ENCODE measurements at regions not wholly inside any gene's neighbourhood (a gene's known extent, or its start where the extent isn't known, plus 50 kb on each side); places are given as distances from the start of the nearest gene placed in this dataset.

- DNase-seq: no peak
- Histone ChIP-seq H3K27ac (no peak overlapping the region), H3K4me3 (replicated peaks in 1 of 3) (no peak overlapping the region), H3K4me1 (no peaks in the 10 kb centered on the region), H3K9me3 (no peaks in the 10 kb centered on the region), H3K36me3 (no peaks in the 10 kb centered on the region), H3K27me3 (no peaks in the 10 kb centered on the region)
- intact Hi-C loops (cut with DNase I): no loop called here
- TF ChIP-seq POLR2A (IDR thresholded peaks at IDR 0.05) (no peak), CTCF (IDR thresholded peaks at IDR 0.05) (no peak)
Measured at GRCh38 chr9:30964332-30964731, 1420.1 kb upstream of the ACO1 start.

- Histone ChIP-seq H3K36me3 (no peaks in the 10 kb centered on the region), H3K27me3 (no peaks in the 10 kb centered on the region), H3K9me3 (no peaks in the 10 kb centered on the region), H3K4me1 (no peaks in the 10 kb centered on the region), H3K4me3 (replicated peaks in 1 of 3) (no peak overlapping the region), H3K27ac (no peak overlapping the region)
- 26 to 34% methylated on average over 1 of the region's 1 CpG for WGBS, 2 donors
- no peak for DNase-seq
- intact Hi-C loops (cut with DNase I): no loop called here
- TF ChIP-seq POLR2A (IDR thresholded peaks at IDR 0.05): no peak
- TF ChIP-seq CTCF (IDR thresholded peaks at IDR 0.05): no peak
Measured at GRCh38 chr9:30967476-30967875, 1417.0 kb upstream of the ACO1 start.

GRCh38 chr9:30970186-30970585 is 1414.3 kb upstream of the ACO1 start:
- no peaks in the 10 kb centered on the region for H3K9me3 ChIP-seq
- TF ChIP-seq POLR2A (IDR thresholded peaks at IDR 0.05) (no peak), CTCF (IDR thresholded peaks at IDR 0.05) (no peak)

GRCh38 chr9:30970812-30971211 is 1413.6 kb upstream of the ACO1 start:
- H3K27ac ChIP-seq: no peak overlapping the region
- H3K4me1 ChIP-seq: no peaks in the 10 kb centered on the region
- H3K4me3 ChIP-seq (replicated peaks in 1 of 3): no peak overlapping the region
- H3K27me3 ChIP-seq: no peaks in the 10 kb centered on the region
- no peaks in the 10 kb centered on the region for H3K36me3 ChIP-seq
- no peak for DNase-seq
- WGBS, 2 donors: 84 to 89% methylated on average over 3 of the region's 3 CpGs
- intact Hi-C loops (cut with DNase I): no loop called here
- no peaks in the 10 kb centered on the region for H3K9me3 ChIP-seq
- no peak for TF ChIP-seq CTCF (IDR thresholded peaks at IDR 0.05)
- no peak for TF ChIP-seq POLR2A (IDR thresholded peaks at IDR 0.05)

More at GRCh38 chr9:30970186-30970585, 1414.3 kb upstream of the ACO1 start:
- Histone ChIP-seq H3K4me3 (replicated peaks in 1 of 3) (no peak overlapping the region), H3K36me3 (no peaks in the 10 kb centered on the region), H3K27me3 (no peaks in the 10 kb centered on the region), H3K27ac (no peak overlapping the region), H3K4me1 (no peaks in the 10 kb centered on the region)
- intact Hi-C loops (cut with DNase I): no loop called here
- DNase-seq: no peak
- 83 to 85% methylated on average over 2 of the region's 2 CpGs for WGBS, 2 donors

GRCh38 chr9:30972654-30973053 is 1411.8 kb upstream of the ACO1 start:
- Histone ChIP-seq H3K9me3 (no peaks in the 10 kb centered on the region), H3K27ac (no peak overlapping the region), H3K27me3 (no peaks in the 10 kb centered on the region), H3K4me1 (no peaks in the 10 kb centered on the region), H3K4me3 (replicated peaks in 1 of 3) (no peak overlapping the region), H3K36me3 (no peaks in the 10 kb centered on the region)
- DNase-seq: no peak
- TF ChIP-seq POLR2A (IDR thresholded peaks at IDR 0.05) (no peak), CTCF (IDR thresholded peaks at IDR 0.05) (no peak)
- intact Hi-C loops (cut with DNase I): no loop called here

Measured in thyroid gland (tissue), 4 donors.